PC-3 (cell line): ENCODE measurements at regions not wholly inside any gene's neighbourhood (a gene's known extent, or its start where the extent isn't known, plus 50 kb on each side); places are given as distances from the start of the nearest gene placed in this dataset.

Experiments used
- ATAC-seq: fragments of 200-7000 bp; cut with Tn5 transposase; 2 replicates; pipeline ENCODE4 v1.9.1; 2020; ENCODE audit warnings: mild to moderate bottlenecking, moderate library complexity
- BruUV-seq: library from RNA; stranded (reverse); fragments of 400-500 nt; replicated peaks from 2 replicates; lab custom pipeline; 2021; lab: Mats Ljungman, UMichigan
- CTCF ChIA-PET: fragments of 300-600 bp; sonication (Branson Sonifier 250); formaldehyde crosslinking; loops from one replicate; lab custom pipeline; 2022; ENCODE audit warnings: antibody characterized with exemption; lab: Charles Lee
- POLR2A ChIA-PET: fragments of 300-600 bp; sonication (Branson Sonifier 250); formaldehyde crosslinking; loops from one replicate; lab custom pipeline; 2022; ENCODE audit warnings: antibody characterized with exemption; ENCODE audit not compliant: unreplicated experiment; lab: Charles Lee
- DNase-seq: peaks from one replicate; pipeline ENCODE4 v3.0.0-alpha.2; 2015
- H2AFZ ChIP-seq: fragments of 300-600 bp; sonication (generic); 2 replicates; pipeline ENCODE4 v1.6.0; 2016; ENCODE audit warnings: antibody characterized with exemption, low read length
- H3F3A ChIP-seq: fragments of 300-600 bp; sonication (generic); one replicate; pipeline ENCODE4 v1.6.0; 2017; ENCODE audit warnings: antibody characterized with exemption, low read length, control low read depth, mild to moderate bottlenecking; ENCODE audit not compliant: unreplicated experiment
- H3K27ac ChIP-seq: fragments of 300-600 bp; sonication (generic); 2 replicates; pipeline ENCODE4 v1.5.1; 2016; ENCODE audit warnings: mild to moderate bottlenecking, low read length
- H3K27me3 ChIP-seq: fragments of 300-600 bp; sonication (generic); 2 replicates; pipeline ENCODE4 v1.6.1; 2016; ENCODE audit warnings: low read length, mixed read lengths
- H3K36me3 ChIP-seq: fragments of 300-600 bp; sonication (generic); 2 replicates; pipeline ENCODE4 v1.6.1; 2016; ENCODE audit warnings: low read depth, mixed run types, low read length, mixed read lengths
- H3K4me1 ChIP-seq: fragments of 300-600 bp; sonication (generic); 2 replicates; pipeline ENCODE4 v1.5.1; 2016; ENCODE audit warnings: low read length; ENCODE audit not compliant: insufficient read depth
- H3K4me2 ChIP-seq: fragments of 300-600 bp; sonication (generic); 2 replicates; pipeline ENCODE4 v1.6.0; 2016; ENCODE audit warnings: low read length
- H3K4me3 ChIP-seq: fragments of 300-600 bp; sonication (generic); 2 replicates; pipeline ENCODE4 v1.5.1; 2016; ENCODE audit warnings: mild to moderate bottlenecking, low read length, mixed read lengths
- H3K79me2 ChIP-seq: fragments of 300-600 bp; sonication (generic); 2 replicates; pipeline ENCODE4 v1.6.1; 2017; ENCODE audit warnings: low read length, mixed read lengths
- H3K9ac ChIP-seq: fragments of 300-600 bp; sonication (generic); 2 replicates; pipeline ENCODE4 v1.6.0; 2016; ENCODE audit warnings: mild to moderate bottlenecking, low read length
- H3K9me2 ChIP-seq: fragments of 300-600 bp; sonication (generic); replicated peaks from 2 replicates; pipeline ENCODE4 v1.6.1; 2016; ENCODE audit warnings: mixed run types, low read length, mixed read lengths
- H3K9me3 ChIP-seq: fragments of 300-600 bp; sonication (generic); 2 replicates; pipeline ENCODE4 v1.6.1; 2016; ENCODE audit warnings: low read length, mixed read lengths
- H4K20me1 ChIP-seq: fragments of 300-600 bp; sonication (generic); 2 replicates; pipeline ENCODE4 v1.6.1; 2016; ENCODE audit warnings: low read length, mixed read lengths
- EZH2 ChIP-seq: fragments of 300-600 bp; sonication (generic); IDR thresholded peaks from one replicate; pipeline ENCODE4 v1.6.1; 2017; ENCODE audit warnings: antibody characterized with exemption, mild to moderate bottlenecking, low read length; ENCODE audit not compliant: unreplicated experiment
- EZH2phosphoT487 ChIP-seq: fragments of 300-600 bp; sonication (generic); IDR thresholded peaks from 2 replicates; pipeline ENCODE4 v1.6.1; 2018; ENCODE audit warnings: mild to moderate bottlenecking, antibody characterized with exemption, low read length, borderline replicate concordance
- intact Hi-C: fragments of 100-400 bp; cut with micrococcal nuclease; formaldehyde crosslinking; loops from 2 replicates; pipeline ENCODE4 v1.9.0; 2023
- TF ChIP-seq, protein P1 (sequence below): fragments of 300-600 bp; sonication (generic); conservative IDR thresholded peaks from 2 replicates; pipeline ENCODE4 v1.5.1; 2017; ENCODE audit warnings: antibody characterized with exemption, low read depth, mild to moderate bottlenecking, low read length

DNA sequence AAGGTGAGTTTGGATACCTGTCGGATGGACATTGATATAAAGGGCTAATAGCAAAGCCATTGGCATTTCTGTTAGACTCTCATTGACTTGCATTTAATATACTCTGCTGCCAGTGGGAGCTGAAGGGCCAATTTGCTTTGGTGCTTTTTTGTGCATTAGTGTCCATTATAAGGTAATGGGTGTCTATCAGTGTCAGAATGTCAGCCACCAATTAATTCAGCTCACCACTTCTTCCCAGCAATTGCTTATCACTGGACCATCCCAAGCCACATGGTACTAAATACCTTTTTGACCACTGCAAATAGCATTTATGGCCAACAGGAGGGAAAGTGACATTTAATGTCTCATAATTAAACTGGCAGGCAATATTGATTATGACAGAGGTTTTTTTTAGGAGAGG is 317.8 kb downstream of the TEX29 start:
- CTCF ChIA-PET: no interaction called here
- Histone ChIP-seq H4K20me1 (no peaks in the 10 kb centered on the region), H3K4me2 (no peak overlapping the region), H3K36me3 (no peaks in the 10 kb centered on the region), H3K4me1 (no peaks in the 10 kb centered on the region), H3F3A (no peaks in the 10 kb centered on the region), H2AFZ (no peak overlapping the region), H3K79me2 (no peaks in the 10 kb centered on the region), H3K9me2 (no peaks in the 10 kb centered on the region), H3K9me3 (no peaks in the 10 kb centered on the region), H3K27me3 (peaks cover 40% of the 10 kb centered on the region), H3K27ac (no peak overlapping the region), H3K4me3 (no peak overlapping the region), H3K9ac (no peak overlapping the region)
- ATAC-seq (no peak), DNase-seq (no peak)
- TF ChIP-seq, protein P1, sequence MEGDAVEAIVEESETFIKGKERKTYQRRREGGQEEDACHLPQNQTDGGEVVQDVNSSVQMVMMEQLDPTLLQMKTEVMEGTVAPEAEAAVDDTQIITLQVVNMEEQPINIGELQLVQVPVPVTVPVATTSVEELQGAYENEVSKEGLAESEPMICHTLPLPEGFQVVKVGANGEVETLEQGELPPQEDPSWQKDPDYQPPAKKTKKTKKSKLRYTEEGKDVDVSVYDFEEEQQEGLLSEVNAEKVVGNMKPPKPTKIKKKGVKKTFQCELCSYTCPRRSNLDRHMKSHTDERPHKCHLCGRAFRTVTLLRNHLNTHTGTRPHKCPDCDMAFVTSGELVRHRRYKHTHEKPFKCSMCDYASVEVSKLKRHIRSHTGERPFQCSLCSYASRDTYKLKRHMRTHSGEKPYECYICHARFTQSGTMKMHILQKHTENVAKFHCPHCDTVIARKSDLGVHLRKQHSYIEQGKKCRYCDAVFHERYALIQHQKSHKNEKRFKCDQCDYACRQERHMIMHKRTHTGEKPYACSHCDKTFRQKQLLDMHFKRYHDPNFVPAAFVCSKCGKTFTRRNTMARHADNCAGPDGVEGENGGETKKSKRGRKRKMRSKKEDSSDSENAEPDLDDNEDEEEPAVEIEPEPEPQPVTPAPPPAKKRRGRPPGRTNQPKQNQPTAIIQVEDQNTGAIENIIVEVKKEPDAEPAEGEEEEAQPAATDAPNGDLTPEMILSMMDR: no peak
- TF ChIP-seq EZH2 (no peak), EZH2phosphoT487 (no peak)
- POLR2A ChIA-PET: no interaction called here
- intact Hi-C loops: no loop called here
- no TSS peak for BruUV-seq

DNA sequence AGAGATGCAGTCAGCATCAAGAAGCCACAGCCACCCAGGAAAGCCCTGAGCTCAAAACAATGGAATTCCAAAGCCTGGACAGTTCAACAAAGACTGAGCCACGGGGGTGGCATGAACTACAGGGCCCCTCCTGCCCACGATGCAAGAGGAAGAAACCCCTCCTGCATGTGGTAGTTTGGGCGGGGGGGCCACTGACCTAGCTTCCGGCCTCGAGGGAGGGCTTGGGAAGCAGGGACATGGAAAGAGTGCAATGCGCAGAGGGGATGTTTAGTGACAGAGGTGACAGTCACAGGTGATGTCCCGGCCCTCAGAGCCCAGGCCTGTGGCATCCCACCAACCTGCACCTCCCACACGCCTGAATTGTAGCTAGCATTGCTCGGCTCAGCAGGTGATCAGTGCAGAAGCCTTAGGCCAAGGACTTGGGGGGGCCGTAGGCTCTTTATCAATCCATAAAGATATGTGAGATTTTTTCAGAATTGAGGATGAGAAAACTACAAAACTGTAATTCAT is 318.8 kb downstream of the TEX29 start:
- Histone ChIP-seq H3K4me1 (no peaks in the 10 kb centered on the region), H3K4me2 (no peak overlapping the region), H3F3A (no peaks in the 10 kb centered on the region), H3K27me3 (peaks cover 38% of the 10 kb centered on the region), H3K27ac (no peak overlapping the region), H3K9me2 (no peaks in the 10 kb centered on the region), H3K9me3 (no peaks in the 10 kb centered on the region), H3K79me2 (no peaks in the 10 kb centered on the region), H4K20me1 (no peaks in the 10 kb centered on the region), H3K36me3 (no peaks in the 10 kb centered on the region), H3K9ac (no peak overlapping the region), H2AFZ (no peak overlapping the region), H3K4me3 (no peak overlapping the region)
- ATAC-seq: no peak
- POLR2A ChIA-PET: no interaction called here
- TF ChIP-seq, protein P1: no peak
- TF ChIP-seq EZH2 (no peak), EZH2phosphoT487 (no peak)
- CTCF ChIA-PET: no interaction called here
- intact Hi-C loops: no loop called here
- BruUV-seq: no TSS peak
- DNase-seq: no peak

DNA sequence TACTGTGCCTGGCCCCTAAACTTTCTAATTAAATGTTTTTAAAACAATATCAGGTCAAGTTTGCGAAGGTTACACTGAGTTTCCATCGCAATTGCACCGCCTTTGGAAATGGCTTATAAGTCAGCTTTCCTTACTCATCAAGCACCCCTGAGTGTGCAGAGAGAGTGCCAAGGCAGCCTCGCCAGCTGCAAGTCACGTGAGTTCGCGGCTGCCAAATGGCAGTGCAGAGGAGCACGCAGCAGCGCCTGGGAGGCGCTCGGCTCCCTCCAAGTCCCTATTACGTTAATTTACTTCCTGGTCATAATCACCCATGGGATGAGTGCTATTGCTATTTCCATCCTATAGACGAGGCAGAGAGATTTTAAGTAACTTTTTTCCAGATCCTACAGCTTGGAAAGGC is 319.6 kb downstream of the TEX29 start:
- H3K27me3 ChIP-seq: peaks cover 34% of the 10 kb centered on the region
- no peak overlapping the region for H3K9ac ChIP-seq
- no TSS peak for BruUV-seq
- ChIA-PET POLR2A (no interaction called here), CTCF (no interaction called here)
- H3K27ac ChIP-seq: no peak overlapping the region
- no peaks in the 10 kb centered on the region for H3K9me3 ChIP-seq
- intact Hi-C loops: no loop called here
- no peak for ATAC-seq
- no peak overlapping the region for H2AFZ ChIP-seq
- no peaks in the 10 kb centered on the region for H3F3A ChIP-seq
- TF ChIP-seq EZH2phosphoT487 (no peak), EZH2 (no peak)
- TF ChIP-seq, protein P1: no peak
- H3K9me2 ChIP-seq: no peaks in the 10 kb centered on the region
- H3K79me2 ChIP-seq: no peaks in the 10 kb centered on the region
- H4K20me1 ChIP-seq: no peaks in the 10 kb centered on the region
- DNase-seq: no peak
- H3K4me2 ChIP-seq: no peak overlapping the region
- no peaks in the 10 kb centered on the region for H3K4me1 ChIP-seq
- H3K36me3 ChIP-seq: no peaks in the 10 kb centered on the region
- no peak overlapping the region for H3K4me3 ChIP-seq
